ENCODE measurements at regions not wholly inside any gene's neighbourhood (a gene's known extent, or its start where the extent isn't known, plus 50 kb on each side); places are given as distances from the start of the nearest gene placed in this dataset.

GRCh38 chr7:10723832-10724231 lies 249.8 kb upstream of the PHF14 start:
- Mint-ChIP-seq H3K9me3 (no peaks in the 10 kb centered on the region), H3K36me3 (ENCODE audit: insufficient read depth in 1 of 3, low read depth in 3 of 3) (no peaks in the 10 kb centered on the region), H3K27me3 (ENCODE audit: low read depth) (no peaks in the 10 kb centered on the region), H3K27ac (peak overlapping the region in 1 of 3 experiments; percentile 76; a peak in 2 of 7 replicates), H3K4me3 (no peak overlapping the region), H3K4me1 (peaks cover 4% of the 10 kb centered on the region in 2 experiments; a peak in 3 of 4 replicates)
- no peaks in the 10 kb centered on the region for H3K79me1 ChIP-seq (ENCODE audit: insufficient read depth, low read depth, low read length, poor library complexity, severe bottlenecking)
- H3K18ac ChIP-seq (ENCODE audit: insufficient read length, low read depth, low read length), result no peak overlapping the region
- no peak overlapping the region for H2BK120ac ChIP-seq (ENCODE audit: low read depth, low read length, poor library complexity, severe bottlenecking)
- no peak overlapping the region for H3K23ac ChIP-seq (ENCODE audit: insufficient read length, low read depth, low read length)
- H2BK20ac ChIP-seq (ENCODE audit: low read depth, low read length, poor library complexity, severe bottlenecking), result no peak overlapping the region
- DNase-seq, result no peak
- no peak overlapping the region for H2BK15ac ChIP-seq (ENCODE audit: low read depth, low read length)
- no CpG with 5 or more reads among the region's 1 CpG for WGBS (ENCODE audit: extremely low coverage, insufficient read length, low lambda C conversion rate)
- H4K91ac ChIP-seq (ENCODE audit: insufficient read length, low read depth, low read length), result no peak overlapping the region
- H3K56ac ChIP-seq (ENCODE audit: insufficient read length, low read depth, low read length), result no peak overlapping the region
- no peak for TF ChIP-seq CTCF (conservative IDR thresholded peaks at IDR 0.05)
- H4K20me1 ChIP-seq (ENCODE audit: control insufficient read depth, insufficient read depth, insufficient read length), result no peaks in the 10 kb centered on the region
- no peaks in the 10 kb centered on the region for H3K27me3 ChIP-seq (ENCODE audit: insufficient read depth, low read length)
- no peak overlapping the region for H3K27ac ChIP-seq (ENCODE audit: insufficient read length, low read depth, low read length)
- H3K23me2 ChIP-seq (ENCODE audit: insufficient read length, low read depth, low read length, poor library complexity, severe bottlenecking), result no peaks in the 10 kb centered on the region
- H3K4ac ChIP-seq (ENCODE audit: low read depth, low read length), result no peak overlapping the region
- no peak overlapping the region for H3T11ph ChIP-seq (ENCODE audit: low read length)
- no peaks in the 10 kb centered on the region for H3K4me1 ChIP-seq (ENCODE audit: insufficient read depth, low read length)
- no peak overlapping the region for H4K5ac ChIP-seq (ENCODE audit: insufficient read length, low read depth, low read length)
- H2BK5ac ChIP-seq (ENCODE audit: insufficient read length, low read length), result no peak overlapping the region
- H2BK12ac ChIP-seq (ENCODE audit: insufficient read length, low read depth, low read length), result no peak overlapping the region
- H2AFZ ChIP-seq (ENCODE audit: low read length), result no peak overlapping the region
- no peak overlapping the region for H3K14ac ChIP-seq (ENCODE audit: insufficient read depth, low read length)
- H2AK5ac ChIP-seq (ENCODE audit: insufficient read length, low read length), result no peak overlapping the region
- no peak overlapping the region for H3K9ac ChIP-seq (ENCODE audit: extremely low read depth, insufficient read length, low read length)
- H3K79me2 ChIP-seq (ENCODE audit: insufficient read depth, low read length), result no peaks in the 10 kb centered on the region
- H3K9me3 ChIP-seq (ENCODE audit: control insufficient read depth, low read depth, low read length), result no peaks in the 10 kb centered on the region
- no peak overlapping the region for H3K4me2 ChIP-seq (ENCODE audit: insufficient read depth, insufficient read length, low read length)
- H4K8ac ChIP-seq (replicated peaks; ENCODE audit: insufficient read length, low read depth, low read length), result no peak overlapping the region

Data from H9 (cell line).